Thoracic aorta (tissue), 2 donors: ENCODE measurements at regions not wholly inside any gene's neighbourhood (a gene's known extent, or its start where the extent isn't known, plus 50 kb on each side); places are given as distances from the start of the nearest gene placed in this dataset.
A peak's percentile ranks its signal among the peaks of the same experiment; 100 is the strongest.

Source experiments
- ATAC-seq: fragments of 150-250 bp; one replicate; pipeline ENCODE4 v1.8.0; 2017; ENCODE audit warnings: low read depth; ENCODE audit not compliant: insufficient number of reproducible peaks, low FRiP score
- DNase-seq: peaks from one replicate; pipeline ENCODE4 v3.0.0-alpha.2; 2020; ENCODE audit warnings: low spot score
- H3K27ac ChIP-seq, 2 donors: fragments of 200-600 bp; sonication (generic); 1 replicate in 1 of 2; 2 replicates in 1 of 2; pipeline ENCODE4 v1.5.1; 2016; ENCODE audit warnings: mild to moderate bottlenecking in 2 of 2, moderate library complexity in 2 of 2
- H3K27me3 ChIP-seq: fragments of 200-600 bp; sonication (generic); replicated peaks from 2 replicates; pipeline ENCODE4 v1.6.0; 2016; ENCODE audit warnings: mild to moderate bottlenecking; ENCODE audit not compliant: insufficient read depth
- H3K36me3 ChIP-seq: fragments of 200-600 bp; sonication (generic); one replicate; pipeline ENCODE4 v1.5.1; 2016
- H3K4me1 ChIP-seq, 2 donors: fragments of 200-600 bp; sonication (generic); 1 replicate in 1 of 2; 2 replicates in 1 of 2; pipeline versions ENCODE4 v1.5.1 to v1.6.0; 2016; ENCODE audit warnings: low read depth in 2 of 2, mild to moderate bottlenecking in 1 of 2; ENCODE audit not compliant: control insufficient read depth in 1 of 2
- H3K4me3 ChIP-seq: fragments of 200-600 bp; sonication (generic); 2 replicates; pipeline ENCODE4 v1.5.1; 2016; ENCODE audit warnings: mild to moderate bottlenecking
- H3K9me3 ChIP-seq: fragments of 200-600 bp; sonication (generic); 2 replicates; pipeline ENCODE4 v1.5.1; 2016
- TF ChIP-seq, protein P1 (sequence below): fragments of 200-600 bp; sonication (generic); IDR thresholded peaks from one replicate; pipeline ENCODE4 v1.5.1; 2019; ENCODE audit warnings: antibody characterized with exemption

DNA sequence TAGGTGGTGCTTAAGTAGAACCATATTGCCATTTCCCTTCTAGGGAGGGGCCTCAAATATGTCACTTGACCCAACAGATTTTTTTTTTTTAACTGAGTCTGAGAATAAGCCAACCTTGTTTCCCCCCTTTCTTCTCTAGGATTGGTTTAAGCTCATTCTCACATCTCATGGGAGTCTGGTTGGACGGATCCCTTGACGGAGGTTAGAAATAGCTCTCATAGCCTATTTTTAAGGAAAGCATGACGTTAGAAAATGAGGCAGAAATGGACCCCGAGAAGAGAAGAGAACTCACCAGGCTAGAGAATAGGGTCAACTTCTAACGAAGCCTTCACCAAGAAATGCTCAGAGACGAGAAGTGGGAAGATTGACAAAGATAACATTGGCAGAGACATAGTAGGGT, 95.1 kb upstream of the ZFHX3 start:
- H3K4me3 ChIP-seq: peak overlapping the region; percentile 68

DNA sequence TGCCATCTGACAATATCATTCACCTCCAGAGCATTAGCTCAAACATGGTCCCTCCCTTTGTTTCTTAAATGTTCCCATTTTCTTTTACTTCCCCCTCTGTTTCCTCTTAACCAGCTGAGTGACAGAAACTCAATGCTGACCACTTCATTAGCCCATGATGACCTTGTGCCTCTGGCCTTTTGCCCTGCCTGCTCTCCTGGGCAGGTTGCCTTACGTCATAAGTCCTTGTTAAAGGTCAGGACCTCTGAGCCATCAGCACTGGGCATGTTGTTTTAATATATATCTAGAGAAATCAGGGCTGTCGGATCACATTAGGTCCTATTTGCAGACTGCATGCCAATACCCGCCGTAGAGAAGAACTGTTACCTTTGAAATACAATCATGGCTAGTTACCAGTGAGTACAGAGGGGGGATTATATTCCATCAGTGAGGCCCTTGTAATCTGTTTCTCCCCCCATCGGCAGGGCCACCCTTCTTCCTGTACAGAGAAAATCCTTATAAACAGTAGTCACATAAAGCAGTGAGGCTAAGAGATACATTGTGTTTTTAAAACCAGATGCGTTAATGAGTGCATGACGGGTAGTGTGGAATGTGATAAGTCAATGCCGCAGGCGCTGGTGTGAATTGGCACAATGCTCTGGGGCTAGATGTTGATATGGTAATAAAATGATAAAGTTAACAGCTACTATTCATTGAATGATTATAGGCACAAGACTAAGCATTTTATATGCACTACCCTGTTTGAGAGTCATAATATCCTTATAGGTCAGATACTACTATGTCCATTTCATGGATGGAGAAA, 94.3 kb upstream of the ZFHX3 start:
- H3K27me3 ChIP-seq: no peaks in the 10 kb centered on the region
- H3K27ac ChIP-seq: peak overlapping the region in 1 of 2 donors; percentile 71
- ATAC-seq (no peak), DNase-seq (no peak)
- H3K4me3 ChIP-seq: peak overlapping the region; percentile 68
- no peaks in the 10 kb centered on the region for H3K9me3 ChIP-seq
- TF ChIP-seq, protein P1, sequence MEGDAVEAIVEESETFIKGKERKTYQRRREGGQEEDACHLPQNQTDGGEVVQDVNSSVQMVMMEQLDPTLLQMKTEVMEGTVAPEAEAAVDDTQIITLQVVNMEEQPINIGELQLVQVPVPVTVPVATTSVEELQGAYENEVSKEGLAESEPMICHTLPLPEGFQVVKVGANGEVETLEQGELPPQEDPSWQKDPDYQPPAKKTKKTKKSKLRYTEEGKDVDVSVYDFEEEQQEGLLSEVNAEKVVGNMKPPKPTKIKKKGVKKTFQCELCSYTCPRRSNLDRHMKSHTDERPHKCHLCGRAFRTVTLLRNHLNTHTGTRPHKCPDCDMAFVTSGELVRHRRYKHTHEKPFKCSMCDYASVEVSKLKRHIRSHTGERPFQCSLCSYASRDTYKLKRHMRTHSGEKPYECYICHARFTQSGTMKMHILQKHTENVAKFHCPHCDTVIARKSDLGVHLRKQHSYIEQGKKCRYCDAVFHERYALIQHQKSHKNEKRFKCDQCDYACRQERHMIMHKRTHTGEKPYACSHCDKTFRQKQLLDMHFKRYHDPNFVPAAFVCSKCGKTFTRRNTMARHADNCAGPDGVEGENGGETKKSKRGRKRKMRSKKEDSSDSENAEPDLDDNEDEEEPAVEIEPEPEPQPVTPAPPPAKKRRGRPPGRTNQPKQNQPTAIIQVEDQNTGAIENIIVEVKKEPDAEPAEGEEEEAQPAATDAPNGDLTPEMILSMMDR: no peak
- H3K36me3 ChIP-seq: no peaks in the 10 kb centered on the region
- H3K4me1 ChIP-seq: peaks cover 0 to 13% of the 10 kb centered on the region in 2 donors

More for the DNA sequence above, 95.1 kb upstream of the ZFHX3 start:
- TF ChIP-seq, protein P1: no peak
- H3K27ac ChIP-seq: peak overlapping the region; percentile 71 to 73
- no peaks in the 10 kb centered on the region for H3K36me3 ChIP-seq
- no peaks in the 10 kb centered on the region for H3K9me3 ChIP-seq
- H3K27me3 ChIP-seq: no peaks in the 10 kb centered on the region
- DNase-seq (no peak), ATAC-seq (peak; percentile 55)
- H3K4me1 ChIP-seq: peaks cover 0 to 13% of the 10 kb centered on the region in 2 donors

DNA sequence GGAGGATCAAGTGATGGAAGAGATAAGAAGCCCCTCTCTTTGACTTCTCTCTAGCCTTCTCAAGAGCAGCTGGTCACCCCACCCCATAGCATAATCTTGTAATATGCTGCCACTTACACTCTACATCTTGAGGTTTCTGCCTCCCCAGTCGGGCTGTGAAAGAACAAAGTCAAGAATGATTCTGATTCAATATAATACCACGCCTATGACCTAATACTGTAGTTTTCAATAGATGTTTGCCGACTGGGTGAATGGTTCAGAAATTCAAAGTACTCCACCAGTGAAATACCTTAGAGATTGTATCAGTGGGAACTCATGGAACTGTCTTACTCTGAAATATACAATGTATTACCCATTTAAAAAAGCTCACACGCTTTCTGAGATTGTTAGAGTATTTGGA, 93.0 kb upstream of the ZFHX3 start:
- H3K4me1 ChIP-seq: peaks cover 0 to 13% of the 10 kb centered on the region in 2 donors
- no peaks in the 10 kb centered on the region for H3K27me3 ChIP-seq
- ATAC-seq (no peak), DNase-seq (no peak)
- no peak overlapping the region for H3K4me3 ChIP-seq
- H3K9me3 ChIP-seq: no peaks in the 10 kb centered on the region
- TF ChIP-seq, protein P1: no peak
- H3K36me3 ChIP-seq: no peaks in the 10 kb centered on the region
- no peak overlapping the region for H3K27ac ChIP-seq

DNA sequence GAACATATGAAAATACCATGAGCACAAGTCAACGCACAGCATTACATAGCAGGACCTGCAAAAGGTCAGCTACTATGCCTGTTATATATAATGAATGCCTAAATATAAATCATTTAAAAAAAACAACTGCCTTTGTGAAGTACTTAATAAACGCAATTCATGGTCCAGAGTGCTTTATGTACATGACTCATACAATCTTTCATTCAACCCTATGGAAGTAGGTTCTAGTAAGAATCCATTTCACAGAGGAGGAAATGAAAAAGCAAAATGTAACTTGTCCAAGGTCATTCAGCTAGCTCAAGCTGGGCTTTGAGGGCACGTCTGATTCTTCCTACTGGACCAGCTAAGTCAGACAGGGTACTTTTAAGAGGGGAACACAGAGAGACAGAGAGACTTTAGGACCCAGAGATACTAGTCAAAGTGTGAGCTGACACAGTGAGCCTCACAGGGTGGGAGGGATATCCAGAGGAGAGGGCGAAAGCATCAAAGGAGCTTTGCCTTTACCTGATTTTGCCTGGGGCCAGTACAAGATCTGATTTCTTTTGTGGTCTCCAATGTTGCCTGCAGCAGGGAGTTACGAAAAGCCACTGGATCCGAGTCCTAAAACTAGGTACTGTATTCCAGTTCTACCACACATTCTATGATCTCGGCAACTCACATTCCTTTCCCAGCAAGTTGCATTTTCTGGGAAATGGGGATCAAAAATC, 83.4 kb upstream of the ZFHX3 start:
- TF ChIP-seq, protein P1: no peak
- Histone ChIP-seq H3K27me3 (no peaks in the 10 kb centered on the region), H3K36me3 (no peaks in the 10 kb centered on the region), H3K4me3 (no peak overlapping the region), H3K27ac (no peak overlapping the region), H3K9me3 (no peaks in the 10 kb centered on the region), H3K4me1 (no peaks in the 10 kb centered on the region)
- DNase-seq: no peak
- ATAC-seq: no peak

DNA sequence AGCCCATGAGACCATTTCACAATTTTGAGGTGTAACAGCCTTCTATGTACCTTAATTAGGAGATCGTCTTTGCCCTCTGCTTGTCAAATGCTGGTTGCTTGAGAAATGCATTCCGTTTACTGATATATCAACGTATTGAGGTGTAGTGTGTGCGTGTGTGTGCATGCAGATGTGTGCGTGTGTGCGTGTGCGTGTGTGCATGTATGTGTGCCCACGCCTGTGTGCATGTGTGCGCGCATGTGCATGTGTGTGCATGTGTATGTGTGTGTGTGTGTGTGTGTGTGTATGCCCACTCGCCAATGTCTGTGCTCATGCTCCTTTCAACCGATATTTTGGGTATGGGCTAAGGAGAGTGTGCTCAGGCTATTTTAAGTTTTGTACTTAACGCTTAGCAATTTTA, 81.5 kb upstream of the ZFHX3 start:
- H3K9me3 ChIP-seq: no peaks in the 10 kb centered on the region
- DNase-seq (no peak), ATAC-seq (no peak)
- H3K4me3 ChIP-seq: no peak overlapping the region
- H3K4me1 ChIP-seq: no peaks in the 10 kb centered on the region
- H3K36me3 ChIP-seq: no peaks in the 10 kb centered on the region
- no peak overlapping the region for H3K27ac ChIP-seq
- TF ChIP-seq, protein P1: no peak
- H3K27me3 ChIP-seq: no peaks in the 10 kb centered on the region
